GDM1 (cell line): ENCODE measurements at regions not wholly inside any gene's neighbourhood (a gene's known extent, or its start where the extent isn't known, plus 50 kb on each side); places are given as distances from the start of the nearest gene placed in this dataset.

ENCODE experiments used
- DNase-seq: peaks from one replicate; lab custom pipeline; 2025; lab: John Stamatoyannopoulos, UW

GRCh38 chr2:16152928-16153753 is 212.8 kb downstream of the MYCN start:
- no peak for DNase-seq

- DNase-seq: no peak
Measured at GRCh38 chr2:16152071-16152927, 211.9 kb downstream of the MYCN start.

- DNase-seq: no peak
Measured at GRCh38 chr2:16151651-16152050, 211.3 kb downstream of the MYCN start.

GRCh38 chr2:16151281-16151570 is 210.9 kb downstream of the MYCN start:
- DNase-seq: no peak

GRCh38 chr2:16150456-16151280 is 210.3 kb downstream of the MYCN start:
- no peak for DNase-seq

GRCh38 chr2:16149349-16150243 is 209.2 kb downstream of the MYCN start:
- DNase-seq: no peak

- no peak for DNase-seq
Measured at GRCh38 chr2:16148632-16149348, 208.4 kb downstream of the MYCN start.

GRCh38 chr2:16142383-16143361 is 202.3 kb downstream of the MYCN start:
- DNase-seq: no peak

GRCh38 chr2:16141641-16141921 is 201.2 kb downstream of the MYCN start:
- no peak for DNase-seq

- no peak for DNase-seq
Measured at GRCh38 chr2:16140771-16141640, 200.7 kb downstream of the MYCN start.

- no peak for DNase-seq
Measured at GRCh38 chr2:16139663-16140615, 199.6 kb downstream of the MYCN start.

GRCh38 chr2:16138811-16139662 is 198.7 kb downstream of the MYCN start:
- DNase-seq: no peak

- DNase-seq: no peak
Measured at GRCh38 chr2:16137080-16137755, 196.9 kb downstream of the MYCN start.

GRCh38 chr2:16136461-16137035 is 196.2 kb downstream of the MYCN start:
- DNase-seq: no peak

- DNase-seq: no peak
Measured at GRCh38 chr2:16135913-16136310, 195.6 kb downstream of the MYCN start.
